OCI-LY1 (cell line): ENCODE measurements at regions not wholly inside any gene's neighbourhood (a gene's known extent, or its start where the extent isn't known, plus 50 kb on each side); places are given as distances from the start of the nearest gene placed in this dataset.

Source experiments
- H2AFZ ChIP-seq: fragments of 200-600 bp; sonication (generic), shearing (Covaris generic); 2 replicates; pipeline ENCODE4 v1.6.0; 2014; ENCODE audit warnings: antibody characterized with exemption, mild to moderate bottlenecking, low read length
- H3F3A ChIP-seq: fragments of 200-600 bp; sonication (generic), shearing (Covaris generic); 2 replicates; pipeline ENCODE4 v1.6.0; 2014; ENCODE audit warnings: mild to moderate bottlenecking, antibody characterized with exemption, low read length, moderate library complexity; ENCODE audit not compliant: insufficient read depth
- H3K27ac ChIP-seq: fragments of 200-600 bp; sonication (generic); 2 replicates; pipeline ENCODE4 v1.5.1; 2014; ENCODE audit warnings: low read length, mixed run types, mild to moderate bottlenecking, low read depth; ENCODE audit not compliant: poor library complexity, severe bottlenecking
- H3K27me3 ChIP-seq: fragments of 200-600 bp; sonication (generic); 2 replicates; pipeline ENCODE4 v1.6.0; 2014; ENCODE audit warnings: antibody characterized with exemption, mild to moderate bottlenecking, low read length, moderate library complexity; ENCODE audit not compliant: insufficient read depth
- H3K36me3 ChIP-seq: fragments of 200-600 bp; sonication (generic); 2 replicates; pipeline ENCODE4 v1.6.1; 2014; ENCODE audit warnings: mild to moderate bottlenecking, antibody characterized with exemption, low read length, moderate library complexity, mixed read lengths; ENCODE audit not compliant: insufficient read depth
- H3K4me1 ChIP-seq: fragments of 200-600 bp; sonication (generic); 2 replicates; pipeline ENCODE4 v1.5.1; 2014; ENCODE audit warnings: mild to moderate bottlenecking, low read length, moderate library complexity; ENCODE audit not compliant: insufficient read depth, severe bottlenecking
- H3K4me2 ChIP-seq: fragments of 200-600 bp; sonication (generic), shearing (Covaris generic); 2 replicates; pipeline ENCODE4 v1.6.1; 2014; ENCODE audit warnings: low read length
- H3K4me3 ChIP-seq: fragments of 200-600 bp; sonication (generic); 2 replicates; pipeline ENCODE4 v1.5.1; 2014; ENCODE audit warnings: low read length, low read depth, mild to moderate bottlenecking, mixed read lengths; ENCODE audit not compliant: poor library complexity, severe bottlenecking
- H3K79me2 ChIP-seq: fragments of 200-600 bp; shearing (Covaris generic); 2 replicates; pipeline ENCODE4 v1.6.1; 2016; ENCODE audit warnings: mixed run types, low read length, mixed read lengths; ENCODE audit not compliant: insufficient read depth
- H3K9ac ChIP-seq: fragments of 200-600 bp; sonication (generic), shearing (Covaris generic); 2 replicates; pipeline ENCODE4 v1.6.1; 2014; ENCODE audit warnings: mild to moderate bottlenecking, low read length, mixed read lengths
- H3K9me2 ChIP-seq: fragments of 200-600 bp; sonication (generic), shearing (Covaris generic); 2 replicates; pipeline ENCODE4 v1.6.1; 2014; ENCODE audit warnings: low read depth, mild to moderate bottlenecking, low read length, mixed read lengths
- H3K9me3 ChIP-seq: fragments of 200-600 bp; shearing (Covaris generic); 2 replicates; pipeline ENCODE4 v1.6.1; 2014; ENCODE audit warnings: low read length, mixed read lengths
- H4K20me1 ChIP-seq: fragments of 200-600 bp; sonication (generic), shearing (Covaris generic); 2 replicates; pipeline ENCODE4 v1.6.0; 2016; ENCODE audit warnings: mild to moderate bottlenecking, low read length; ENCODE audit not compliant: insufficient read depth
- CTCF ChIP-seq: fragments of 200-600 bp; sonication (generic), shearing (Covaris generic); IDR thresholded peaks from 2 replicates; pipeline ENCODE4 v1.5.1; 2017; ENCODE audit warnings: mild to moderate bottlenecking, antibody characterized with exemption, low read length, moderate library complexity, mixed read lengths
- EZH2 ChIP-seq: fragments of 200-600 bp; sonication (generic), shearing (Covaris generic); IDR thresholded peaks from 2 replicates; pipeline ENCODE4 v1.8.0; 2017; ENCODE audit warnings: borderline replicate concordance, mixed run types, mild to moderate bottlenecking, antibody characterized with exemption, low read length, moderate library complexity, mixed read lengths

DNA sequence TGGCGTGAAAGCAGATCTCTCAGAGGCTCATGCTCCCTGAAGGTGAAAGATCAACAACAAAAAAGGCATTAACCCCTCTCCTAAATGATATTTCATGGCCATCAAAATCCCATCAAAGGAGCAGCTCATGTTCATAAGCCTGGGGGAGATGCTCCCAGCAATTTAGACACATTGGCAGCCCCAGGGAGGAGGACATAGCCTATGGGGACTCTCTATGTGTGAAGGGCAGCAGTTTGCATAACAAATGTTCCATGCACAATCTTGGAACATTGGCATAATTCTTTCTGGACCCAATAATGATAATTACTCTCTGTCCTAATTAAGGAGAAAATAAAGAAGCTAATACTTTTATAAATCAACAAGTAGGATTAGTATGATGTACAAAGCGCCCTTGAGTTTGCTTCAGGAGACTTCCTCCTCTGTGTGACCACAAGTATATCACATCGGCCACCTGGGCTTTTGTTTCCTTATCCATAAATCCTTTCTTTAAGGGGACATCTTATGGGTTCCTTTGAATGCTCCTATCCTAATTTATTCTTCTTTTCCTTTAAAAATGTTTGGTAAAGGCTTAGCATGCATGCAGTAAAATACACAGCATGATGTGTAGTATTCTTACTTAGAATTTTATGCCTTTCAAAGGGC is 161.9 kb upstream of the PLEKHG7 start:
- peaks cover 45% of the 10 kb centered on the region for H3K4me1 ChIP-seq
- no peaks in the 10 kb centered on the region for H3K79me2 ChIP-seq
- peak overlapping the region; percentile 10; the same call in 1 of the 2 replicates for H3K4me2 ChIP-seq
- no peak overlapping the region for H3K4me3 ChIP-seq
- H3K36me3 ChIP-seq: no peaks in the 10 kb centered on the region
- TF ChIP-seq CTCF: no peak
- no peak for TF ChIP-seq EZH2
- H3K27ac ChIP-seq: peak overlapping the region; percentile 45
- no peak overlapping the region for H3K9ac ChIP-seq
- no peaks in the 10 kb centered on the region for H3K27me3 ChIP-seq
- no peaks in the 10 kb centered on the region for H3K9me3 ChIP-seq
- no peaks in the 10 kb centered on the region for H4K20me1 ChIP-seq
- peak overlapping the region; percentile 43 for H2AFZ ChIP-seq
- H3K9me2 ChIP-seq: no peaks in the 10 kb centered on the region
- no peaks in the 10 kb centered on the region; the same call in 1 of the 2 replicates for H3F3A ChIP-seq

DNA sequence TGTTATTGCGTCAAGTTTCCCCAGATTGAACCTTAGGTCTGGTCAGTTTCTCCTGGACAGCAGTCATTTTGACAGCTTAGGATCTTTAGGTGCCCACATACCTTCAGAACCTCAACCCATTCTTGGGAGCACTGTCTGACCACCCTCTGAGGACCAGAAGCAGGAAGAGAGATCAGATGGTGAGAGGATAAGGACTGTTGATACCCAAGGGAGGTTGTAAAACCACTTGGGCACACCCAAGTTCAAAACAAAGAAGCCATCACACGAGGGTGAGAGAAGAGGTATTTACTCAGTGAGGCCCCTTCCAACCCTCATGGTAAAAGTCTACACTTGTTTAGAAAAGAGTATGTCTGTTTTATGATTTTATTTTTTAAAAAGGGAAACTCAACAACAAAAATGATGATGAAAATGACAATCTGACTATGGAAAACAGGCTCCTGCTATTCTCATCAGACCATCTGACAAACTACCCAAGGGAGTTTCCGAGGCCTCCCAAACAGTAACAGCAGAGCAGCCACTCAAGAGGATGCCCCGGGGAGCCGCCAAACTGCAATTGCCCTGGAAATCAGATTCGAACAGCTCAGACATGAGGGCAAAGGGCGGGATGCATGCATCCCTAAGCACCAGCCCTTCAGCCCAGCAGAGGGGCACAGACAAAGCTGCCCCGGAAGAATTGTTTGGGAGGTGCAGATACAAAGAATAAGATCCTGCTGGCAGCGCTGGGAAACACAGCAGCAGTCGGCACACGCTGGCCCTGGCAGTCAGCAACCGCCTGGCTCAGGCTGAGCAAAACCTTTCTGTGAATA is 162.6 kb upstream of the PLEKHG7 start:
- Histone ChIP-seq H3F3A (no peaks in the 10 kb centered on the region; the same call in 1 of the 2 replicates), H4K20me1 (no peaks in the 10 kb centered on the region), H3K4me3 (no peak overlapping the region), H3K27me3 (no peaks in the 10 kb centered on the region), H3K4me2 (peak overlapping the region; percentile 10; the same call in 1 of the 2 replicates), H3K36me3 (no peaks in the 10 kb centered on the region), H2AFZ (peak overlapping the region; percentile 43), H3K9ac (no peak overlapping the region), H3K27ac (peak overlapping the region; percentile 45), H3K9me3 (no peaks in the 10 kb centered on the region), H3K4me1 (peaks cover 45% of the 10 kb centered on the region), H3K9me2 (no peaks in the 10 kb centered on the region), H3K79me2 (no peaks in the 10 kb centered on the region)
- no peak for TF ChIP-seq EZH2
- no peak for TF ChIP-seq CTCF

GRCh38 chr12:92539110-92539749 is 163.6 kb upstream of the PLEKHG7 start:
- H3K9me2 ChIP-seq: no peaks in the 10 kb centered on the region
- no peak overlapping the region for H3K4me2 ChIP-seq
- no peaks in the 10 kb centered on the region for H3K36me3 ChIP-seq
- H4K20me1 ChIP-seq: no peaks in the 10 kb centered on the region
- no peak for TF ChIP-seq EZH2
- no peaks in the 10 kb centered on the region for H3K79me2 ChIP-seq
- no peaks in the 10 kb centered on the region for H3K27me3 ChIP-seq
- H3K4me1 ChIP-seq: peaks cover 41% of the 10 kb centered on the region
- no peaks in the 10 kb centered on the region for H3K9me3 ChIP-seq
- H3K4me3 ChIP-seq: no peak overlapping the region
- peak overlapping the region; percentile 25; the same call in 1 of the 2 replicates for H2AFZ ChIP-seq
- peak overlapping the region; percentile 45 for H3K27ac ChIP-seq
- no peaks in the 10 kb centered on the region; the same call in 1 of the 2 replicates for H3F3A ChIP-seq
- no peak overlapping the region for H3K9ac ChIP-seq
